ENCODE measurements at regions not wholly inside any gene's neighbourhood (a gene's known extent, or its start where the extent isn't known, plus 50 kb on each side); places are given as distances from the start of the nearest gene placed in this dataset.

- TF ChIP-seq CTCF (IDR thresholded peaks at IDR 0.05; ENCODE audit: poor library complexity) (no peak), EZH2 (IDR thresholded peaks at IDR 0.05; ENCODE audit: borderline replicate concordance) (no peak), EZH2phosphoT487 (IDR thresholded peaks at IDR 0.05; ENCODE audit: low read depth, severe bottlenecking, unreplicated experiment) (no peak)
These were observed 232.1 kb upstream of the GOLIM4 start for GRCh38 chr3:168327856-168328255.
